OCI-LY1 (cell line): ENCODE measurements at regions not wholly inside any gene's neighbourhood (a gene's known extent, or its start where the extent isn't known, plus 50 kb on each side); places are given as distances from the start of the nearest gene placed in this dataset.

Experiments used
- CTCF ChIP-seq: fragments of 200-600 bp; sonication (generic), shearing (Covaris generic); IDR thresholded peaks from 2 replicates; pipeline ENCODE4 v1.5.1; 2017; ENCODE audit warnings: mild to moderate bottlenecking, antibody characterized with exemption, low read length, moderate library complexity, mixed read lengths
- EZH2 ChIP-seq: fragments of 200-600 bp; sonication (generic), shearing (Covaris generic); IDR thresholded peaks from 2 replicates; pipeline ENCODE4 v1.8.0; 2017; ENCODE audit warnings: borderline replicate concordance, mixed run types, mild to moderate bottlenecking, antibody characterized with exemption, low read length, moderate library complexity, mixed read lengths

GRCh38 chr5:57411982-57412381 is 70.6 kb downstream of the ACTBL2 start:
- no peak for TF ChIP-seq CTCF
- no peak for TF ChIP-seq EZH2
